ENCODE measurements at regions not wholly inside any gene's neighbourhood (a gene's known extent, or its start where the extent isn't known, plus 50 kb on each side); places are given as distances from the start of the nearest gene placed in this dataset.

GRCh38 chr17:13230350-13231264, 212.8 kb upstream of the ELAC2 start (continued):
- TF ChIP-seq ZNF677 (tag by site-specific recombination; IDR thresholded peaks at IDR 0.05) (no peak), PRDM2 (tag by site-specific recombination; IDR thresholded peaks at IDR 0.05; ENCODE audit: borderline replicate concordance) (no peak), ZNF292 (tag by site-specific recombination; IDR thresholded peaks at IDR 0.05; ENCODE audit: borderline replicate concordance, low read depth) (no peak)

GRCh38 chr17:13228225-13228624, 210.4 kb upstream of the ELAC2 start:
- no peak overlapping the region for H3K4me3 ChIP-seq (ENCODE audit: low read depth, low read length)
- H3K36me3 ChIP-seq (ENCODE audit: control insufficient read depth in 2 of 2, insufficient read depth in 1 of 2, low read length in 2 of 2), result no peaks in the 10 kb centered on the region
- CTCF ChIA-PET, result interaction anchor here (0.7 to 1.1 kb wide), 2 partner anchors 197 to 828 kb away, joined by 3 read pairs; no protein-coding TSS in a partner anchor
- TF ChIP-seq ZNF843 (tag by site-specific recombination; IDR thresholded peaks at IDR 0.05) (no peak), ZNF521 (tag by site-specific recombination; IDR thresholded peaks at IDR 0.05) (no peak), ZNF202 (tag by site-specific recombination; IDR thresholded peaks at IDR 0.05; ENCODE audit: borderline replicate concordance) (no peak), TRIM28 (IDR thresholded peaks at IDR 0.05; ENCODE audit: borderline replicate concordance, low read length) (no peak), ZBTB44 (tag by site-specific recombination; IDR thresholded peaks at IDR 0.05) (no peak), REST (tag by site-specific recombination; IDR thresholded peaks at IDR 0.05) (no peak), SP2 (tag by site-specific recombination; IDR thresholded peaks at IDR 0.05) (no peak), ZSCAN4 (tag by site-specific recombination; IDR thresholded peaks at IDR 0.05) (no peak)
- H3K9me3 ChIP-seq (ENCODE audit: control insufficient read depth, insufficient read depth, low read depth, low read length), result no peaks in the 10 kb centered on the region
- no peak overlapping the region for H3K27ac ChIP-seq (ENCODE audit: extremely low read depth, low read depth, low read length)
- POLR2A ChIA-PET, result interaction anchor here (0.6 kb wide), 1 partner anchor 1555 kb away, joined by 3 read pairs; no protein-coding TSS in a partner anchor
- 0 out of 2 replicates have a peak, but pooled peaks cover 1% of the 10 kb centered on the region for H3K4me1 ChIP-seq (ENCODE audit: control insufficient read depth, insufficient read depth, low read length)
